Uterus (tissue), 3 donors: ENCODE measurements at regions not wholly inside any gene's neighbourhood (a gene's known extent, or its start where the extent isn't known, plus 50 kb on each side); places are given as distances from the start of the nearest gene placed in this dataset.

Experiments
- DNase-seq, 2 donors: peaks; one replicate each; pipeline ENCODE4 v3.0.0-alpha.2; 2019 to 2020
- H3K27ac ChIP-seq, 2 donors: fragments of 200-600 bp; sonication (generic); 1 replicate in 1 of 2; 2 replicates in 1 of 2; pipeline ENCODE4 v1.5.1; 2016 to 2018
- H3K27me3 ChIP-seq, 2 donors: fragments of 200-600 bp; sonication (generic); one replicate each; pipeline ENCODE4 v1.5.1; 2018 to 2019; ENCODE audit warnings: control low read depth in 1 of 2
- H3K36me3 ChIP-seq, 2 donors: fragments of 200-600 bp; sonication (generic); one replicate each; pipeline ENCODE4 v1.5.1; 2019; ENCODE audit warnings: control low read depth in 1 of 2
- H3K4me1 ChIP-seq, 2 donors: fragments of 200-600 bp; sonication (generic); one replicate each; pipeline ENCODE4 v1.5.1; 2018 to 2019; ENCODE audit warnings: control low read depth in 1 of 2
- H3K4me3 ChIP-seq, 2 donors: fragments of 200-600 bp; sonication (generic); 1 replicate in 1 of 2; 2 replicates in 1 of 2; pipeline ENCODE4 v1.5.1; 2018 to 2019; ENCODE audit warnings: mild to moderate bottlenecking in 1 of 2
- H3K9me3 ChIP-seq, 2 donors: fragments of 200-600 bp; sonication (generic); one replicate each; pipeline ENCODE4 v1.5.1; 2019; ENCODE audit warnings: control low read depth in 1 of 2
- CTCF ChIP-seq, 4 experiments: fragments of 200-600 bp in 2 of 4; fragments of 450-650 bp in 2 of 4; sonication (generic) in 2 of 4; IDR thresholded peaks; one replicate each; pipeline ENCODE4 v1.5.1; 2016 to 2019; ENCODE audit warnings: antibody characterized with exemption in 4 of 4, mild to moderate bottlenecking in 2 of 4, moderate library complexity in 1 of 4
- POLR2A ChIP-seq, 2 donors: fragments of 450-650 bp; IDR thresholded peaks; one replicate each; pipeline ENCODE4 v1.6.1; 2016; ENCODE audit warnings: antibody characterized with exemption in 2 of 2, mild to moderate bottlenecking in 1 of 2, moderate library complexity in 1 of 2
- intact Hi-C: fragments of 100-400 bp; cut with DNase I; formaldehyde crosslinking; loops from one replicate; pipeline ENCODE4 v1.15.1; 2023; ENCODE audit warnings: low total_unique reads
- donor health status: DM: yes; HTN: yes; CAD: no.

- intact Hi-C loops = no loop called here
- TF ChIP-seq POLR2A (IDR thresholded peaks at IDR 0.05) = no peak
- no peak for TF ChIP-seq CTCF (IDR thresholded peaks at IDR 0.05)
- H3K4me3 ChIP-seq = no peak overlapping the region
- no peaks in the 10 kb centered on the region for H3K4me1 ChIP-seq
- no peaks in the 10 kb centered on the region for H3K36me3 ChIP-seq
- H3K27me3 ChIP-seq = no peaks in the 10 kb centered on the region
- DNase-seq = no peak
- H3K9me3 ChIP-seq = no peaks in the 10 kb centered on the region
- no peak overlapping the region for H3K27ac ChIP-seq
Observed at GRCh38 chr12:69026336-69026735, 93.4 kb upstream of the CPM start.

- intact Hi-C loops = no loop called here
Observed at GRCh38 chr12:69027411-69027881, 94.5 kb upstream of the CPM start.

GRCh38 chr12:69028941-69029729 lies 96.2 kb upstream of the CPM start:
- H3K27me3 ChIP-seq = no peaks in the 10 kb centered on the region
- no peak overlapping the region for H3K4me3 ChIP-seq
- no peaks in the 10 kb centered on the region for H3K4me1 ChIP-seq
- no peaks in the 10 kb centered on the region for H3K36me3 ChIP-seq
- DNase-seq = no peak
- no peak overlapping the region for H3K27ac ChIP-seq
- intact Hi-C loops = no loop called here
- H3K9me3 ChIP-seq = no peaks in the 10 kb centered on the region
- TF ChIP-seq CTCF (IDR thresholded peaks at IDR 0.05) (no peak), POLR2A (IDR thresholded peaks at IDR 0.05) (no peak)

More at GRCh38 chr12:69027411-69027881, 94.5 kb upstream of the CPM start:
- no peaks in the 10 kb centered on the region for H3K4me1 ChIP-seq
- H3K27me3 ChIP-seq = no peaks in the 10 kb centered on the region
- H3K36me3 ChIP-seq = no peaks in the 10 kb centered on the region
- no peak for DNase-seq
- no peak overlapping the region for H3K4me3 ChIP-seq
- no peak for TF ChIP-seq POLR2A (IDR thresholded peaks at IDR 0.05)
- TF ChIP-seq CTCF (IDR thresholded peaks at IDR 0.05) = no peak
- no peak overlapping the region for H3K27ac ChIP-seq
- H3K9me3 ChIP-seq = no peaks in the 10 kb centered on the region

GRCh38 chr12:69030321-69030720 lies 97.3 kb upstream of the CPM start:
- Histone ChIP-seq H3K27me3 (no peaks in the 10 kb centered on the region), H3K27ac (no peak overlapping the region), H3K36me3 (no peaks in the 10 kb centered on the region), H3K9me3 (no peaks in the 10 kb centered on the region), H3K4me1 (no peaks in the 10 kb centered on the region), H3K4me3 (no peak overlapping the region)
- TF ChIP-seq POLR2A (IDR thresholded peaks at IDR 0.05) (no peak), CTCF (IDR thresholded peaks at IDR 0.05) (no peak)
- intact Hi-C loops = no loop called here
- DNase-seq = no peak

- no peaks in the 10 kb centered on the region for H3K27me3 ChIP-seq
- DNase-seq = no peak
- H3K4me1 ChIP-seq = no peaks in the 10 kb centered on the region
- H3K27ac ChIP-seq = no peak overlapping the region
- H3K36me3 ChIP-seq = no peaks in the 10 kb centered on the region
- H3K4me3 ChIP-seq = no peak overlapping the region
- no peaks in the 10 kb centered on the region for H3K9me3 ChIP-seq
- TF ChIP-seq CTCF (IDR thresholded peaks at IDR 0.05) (no peak), POLR2A (IDR thresholded peaks at IDR 0.05) (no peak)
- intact Hi-C loops = no loop called here
Observed at GRCh38 chr12:69036533-69036932, 103.6 kb upstream of the CPM start.
